ENCODE measurements at regions not wholly inside any gene's neighbourhood (a gene's known extent, or its start where the extent isn't known, plus 50 kb on each side); places are given as distances from the start of the nearest gene placed in this dataset.

- TF ChIP-seq GATA3 (IDR thresholded peaks at IDR 0.05; ENCODE audit: low read depth, low read length) (no peak), GATA2 (IDR thresholded peaks at IDR 0.05; ENCODE audit: low read depth, low read length) (no peak)
Observed at GRCh38 chr3:193992425-193993037, 143.4 kb upstream of the HES1 start.

Data from SH-SY5Y (cell line).